GM19395 (cell line): ENCODE measurements at regions not wholly inside any gene's neighbourhood (a gene's known extent, or its start where the extent isn't known, plus 50 kb on each side); places are given as distances from the start of the nearest gene placed in this dataset.
A peak's percentile ranks its signal among the peaks of the same experiment; 100 is the strongest.
"Not testable (repeated sequence)": the region's sequence is repeated elsewhere in the genome, so short reads cannot be mapped to it uniquely, and the experiment has no call there.

Experiments used
- ATAC-seq: cut with Tn5 transposase; IDR thresholded peaks from one replicate; pipeline ENCODE4 v1.9.1; 2021; ENCODE audit warnings: mild to moderate bottlenecking, moderate library complexity; ENCODE audit not compliant: unreplicated experiment

GRCh38 chr6:37078814-37079213 lies 73.4 kb downstream of the FGD2 start:
- no peak for ATAC-seq

GRCh38 chr6:37081042-37081607 lies 75.7 kb downstream of the FGD2 start:
- no peak for ATAC-seq

DNA sequence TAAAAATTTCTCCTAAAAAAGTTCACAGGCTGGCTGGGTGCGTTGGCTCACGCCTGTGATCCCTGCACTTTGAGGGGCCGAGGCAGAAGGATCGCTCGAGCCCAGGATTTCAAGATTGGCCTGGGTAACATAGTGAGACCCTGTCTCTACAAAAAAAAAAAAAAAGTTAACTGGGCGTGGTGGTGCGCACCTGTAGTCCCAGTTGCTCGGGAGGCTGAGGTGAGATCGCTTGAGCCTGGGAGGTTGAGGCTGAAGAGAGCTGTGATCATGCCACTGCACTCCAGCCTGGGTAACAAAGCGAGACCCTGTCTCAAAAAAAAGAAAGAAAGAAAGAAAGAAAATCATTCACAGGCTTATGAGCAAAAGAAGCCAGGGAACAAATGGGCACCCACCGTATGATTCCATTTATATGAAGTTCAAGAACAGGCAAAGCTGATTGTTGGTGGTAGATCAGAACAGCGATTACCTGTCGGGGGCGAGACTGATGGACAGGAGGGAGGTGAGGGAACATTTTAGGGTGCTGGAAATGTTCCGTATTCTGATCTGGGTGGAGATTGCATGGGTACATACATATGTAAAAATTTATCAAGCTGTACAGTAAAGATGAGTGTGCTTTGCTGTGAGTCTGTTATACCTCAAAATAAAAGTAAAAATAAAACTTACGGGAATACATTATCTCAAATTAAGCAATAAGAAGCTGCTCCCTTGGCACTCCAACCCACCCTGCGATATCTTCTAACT lies 77.1 kb downstream of the FGD2 start:
- no peak for ATAC-seq

DNA sequence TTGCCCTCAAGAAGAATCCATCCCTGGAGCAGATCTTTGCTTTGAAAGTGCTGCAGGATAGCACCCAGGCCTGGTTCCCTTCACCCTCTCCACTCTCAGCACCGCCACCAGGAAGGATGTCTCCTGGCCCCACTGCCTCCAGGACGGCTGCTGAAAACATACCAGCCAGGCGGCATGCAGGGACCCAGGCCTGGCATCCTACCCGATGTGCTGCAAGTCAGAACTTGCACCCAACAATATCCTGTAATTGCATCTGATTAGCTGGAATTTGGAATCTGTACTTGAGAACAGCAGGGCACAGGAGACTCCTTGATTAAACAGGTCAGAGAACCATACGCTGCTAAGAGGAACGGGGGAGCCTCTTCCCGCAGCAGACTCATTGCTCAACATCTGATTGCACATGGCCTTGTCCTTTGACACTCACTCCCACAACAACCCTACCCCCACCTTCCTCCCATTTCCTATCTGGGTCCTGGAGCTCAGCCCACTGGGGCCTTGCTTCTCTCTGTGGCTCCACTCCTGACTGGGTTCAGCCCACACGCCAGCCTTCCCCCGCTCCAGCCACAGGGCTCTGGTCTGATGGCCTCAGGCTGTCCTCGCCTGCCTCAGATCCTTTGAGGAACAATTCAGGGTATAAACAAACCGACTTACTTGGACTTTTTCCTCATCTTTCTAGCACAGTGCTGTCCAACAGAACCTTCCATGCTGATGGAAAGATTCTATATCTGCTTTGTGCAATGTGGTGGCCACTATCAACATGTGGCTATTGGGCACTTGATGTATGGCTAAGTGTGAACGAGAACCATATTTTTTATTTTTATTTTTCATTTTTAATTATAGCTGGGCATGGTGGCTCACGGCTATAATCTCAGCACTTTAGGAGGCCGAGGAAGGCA lies 78.0 kb downstream of the FGD2 start:
- no peak for ATAC-seq

GRCh38 chr6:37084665-37085064 lies 79.2 kb downstream of the FGD2 start:
- not testable (repeated sequence) for ATAC-seq

- ATAC-seq, result no peak
These were observed 79.7 kb downstream of the FGD2 start for GRCh38 chr6:37085198-37085597.

DNA sequence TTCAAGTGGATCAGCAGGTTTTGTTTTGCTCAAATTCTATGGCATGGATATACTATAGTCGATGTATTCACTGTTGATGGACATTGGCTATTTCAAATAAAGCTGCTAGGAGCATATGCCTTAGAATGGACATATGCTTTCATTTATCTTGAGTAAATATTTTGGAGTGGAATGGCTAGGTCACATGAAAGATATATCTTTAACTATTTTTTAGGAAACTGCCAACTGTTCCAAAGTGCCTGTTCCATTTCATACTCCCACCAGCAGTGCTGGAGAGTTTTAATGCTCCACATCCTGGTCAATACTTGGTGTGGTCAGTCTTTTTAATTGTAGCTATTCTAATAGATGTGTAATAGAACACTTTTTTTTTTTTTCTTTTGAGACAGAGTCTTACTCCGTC lies 81.1 kb upstream of the PIM1 start:
- no peak for ATAC-seq

DNA sequence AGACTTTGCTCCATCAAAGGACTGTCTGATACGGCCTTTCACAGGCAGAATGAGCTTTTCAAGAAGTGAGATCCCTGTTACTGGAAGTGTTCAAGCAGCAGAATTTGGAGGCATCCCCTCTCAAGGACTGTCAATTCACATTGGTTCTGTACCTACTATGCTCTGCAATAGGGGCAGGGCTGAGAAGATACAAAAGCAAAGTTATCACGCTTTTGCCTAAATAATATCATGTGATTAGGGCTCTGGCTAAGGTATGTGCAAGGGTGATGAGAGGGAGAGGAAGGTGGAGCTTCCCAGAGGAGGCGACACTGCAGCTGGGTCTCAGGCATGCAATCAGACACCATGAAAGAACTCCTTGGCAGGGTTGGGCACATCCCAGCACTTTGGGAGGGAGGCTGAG lies 80.2 kb upstream of the PIM1 start:
- ATAC-seq, result no peak

GRCh38 chr6:37091104-37091503 lies 78.8 kb upstream of the PIM1 start:
- not testable (repeated sequence) for ATAC-seq

- not testable (repeated sequence) for ATAC-seq
These were observed 78.4 kb upstream of the PIM1 start for GRCh38 chr6:37091586-37091985.

DNA sequence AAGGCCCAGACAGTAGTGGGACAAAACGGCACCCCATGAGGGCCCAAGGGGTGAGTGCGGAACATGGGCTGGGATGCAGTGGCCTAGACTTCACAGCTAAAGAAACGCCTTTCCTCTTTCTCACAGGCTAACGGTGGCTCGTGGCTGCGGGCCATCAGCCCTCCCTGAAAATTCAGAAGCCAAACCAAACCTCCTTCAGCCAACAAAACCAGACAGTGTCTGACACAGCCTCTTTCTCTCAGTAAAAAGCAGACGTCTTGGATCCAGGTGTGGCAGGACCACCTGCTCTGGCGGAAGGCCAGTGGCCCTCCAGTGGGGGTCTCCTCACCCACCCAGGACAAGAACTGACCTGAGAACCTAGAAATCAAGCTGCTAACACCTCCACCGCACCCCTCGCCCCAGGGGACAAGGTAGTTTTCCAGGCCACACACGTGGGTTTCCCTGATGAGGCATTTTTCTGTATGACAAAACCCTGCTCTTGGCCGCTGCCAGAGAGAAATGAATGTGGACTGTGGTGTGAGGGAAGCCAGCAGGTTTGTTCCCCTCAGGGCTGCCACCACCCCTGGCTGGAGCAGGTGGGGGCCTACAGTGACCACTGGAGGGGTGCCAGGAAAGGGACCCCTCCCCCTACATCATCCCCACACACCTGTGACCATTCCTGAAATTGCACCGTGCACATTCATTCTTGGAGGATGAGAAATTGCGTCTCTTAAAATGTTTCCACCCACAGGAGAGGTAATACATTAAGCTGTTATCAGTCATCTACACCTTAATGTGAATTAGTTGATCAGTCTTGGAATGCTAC lies 76.8 kb upstream of the PIM1 start:
- no peak for ATAC-seq

GRCh38 chr6:37093728-37094069 lies 76.3 kb upstream of the PIM1 start:
- no peak for ATAC-seq

GRCh38 chr6:37095997-37096396 lies 74.0 kb upstream of the PIM1 start:
- ATAC-seq, result no peak

- ATAC-seq, result no peak
These were observed 72.6 kb upstream of the PIM1 start for GRCh38 chr6:37097335-37097734.

DNA sequence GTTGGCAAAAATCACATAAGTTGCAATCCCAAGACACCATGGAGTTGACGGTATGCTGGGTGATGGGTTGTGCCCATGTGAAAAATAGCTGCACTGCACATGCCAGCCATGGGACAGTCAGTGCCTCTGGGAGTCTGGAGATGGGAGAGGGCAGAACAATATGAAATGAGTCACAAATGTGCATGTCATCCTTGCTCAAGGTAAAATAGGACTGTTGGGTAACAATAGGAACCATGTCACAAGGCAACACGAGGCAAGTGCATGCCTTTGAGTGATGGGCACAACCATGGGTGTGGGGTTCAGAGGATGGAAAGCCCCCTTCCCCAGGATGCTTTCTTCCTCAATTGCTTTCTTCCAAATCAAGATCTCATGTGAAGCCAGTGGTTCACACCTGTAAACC lies 70.5 kb upstream of the PIM1 start:
- no peak for ATAC-seq

- ATAC-seq, result no peak
These were observed 69.2 kb upstream of the PIM1 start for GRCh38 chr6:37100745-37101144.

DNA sequence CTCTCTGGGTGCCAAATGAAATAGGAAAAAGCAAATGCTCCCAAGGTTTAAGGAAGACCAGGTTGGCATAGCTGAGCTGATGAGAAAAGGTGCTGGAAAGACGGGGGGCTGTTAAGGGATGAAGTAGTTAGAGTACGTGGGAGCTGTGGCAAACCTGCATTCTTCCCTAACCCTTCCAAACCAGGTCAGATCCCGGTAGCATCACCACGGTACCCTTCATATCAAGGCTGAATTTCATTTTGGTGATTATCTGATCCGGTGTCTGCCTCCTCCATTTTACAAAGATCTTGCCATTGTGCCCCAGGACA lies 68.0 kb upstream of the PIM1 start:
- no peak for ATAC-seq

GRCh38 chr6:37102299-37103168 lies 67.4 kb upstream of the PIM1 start:
- ATAC-seq, result peak; percentile 86

DNA sequence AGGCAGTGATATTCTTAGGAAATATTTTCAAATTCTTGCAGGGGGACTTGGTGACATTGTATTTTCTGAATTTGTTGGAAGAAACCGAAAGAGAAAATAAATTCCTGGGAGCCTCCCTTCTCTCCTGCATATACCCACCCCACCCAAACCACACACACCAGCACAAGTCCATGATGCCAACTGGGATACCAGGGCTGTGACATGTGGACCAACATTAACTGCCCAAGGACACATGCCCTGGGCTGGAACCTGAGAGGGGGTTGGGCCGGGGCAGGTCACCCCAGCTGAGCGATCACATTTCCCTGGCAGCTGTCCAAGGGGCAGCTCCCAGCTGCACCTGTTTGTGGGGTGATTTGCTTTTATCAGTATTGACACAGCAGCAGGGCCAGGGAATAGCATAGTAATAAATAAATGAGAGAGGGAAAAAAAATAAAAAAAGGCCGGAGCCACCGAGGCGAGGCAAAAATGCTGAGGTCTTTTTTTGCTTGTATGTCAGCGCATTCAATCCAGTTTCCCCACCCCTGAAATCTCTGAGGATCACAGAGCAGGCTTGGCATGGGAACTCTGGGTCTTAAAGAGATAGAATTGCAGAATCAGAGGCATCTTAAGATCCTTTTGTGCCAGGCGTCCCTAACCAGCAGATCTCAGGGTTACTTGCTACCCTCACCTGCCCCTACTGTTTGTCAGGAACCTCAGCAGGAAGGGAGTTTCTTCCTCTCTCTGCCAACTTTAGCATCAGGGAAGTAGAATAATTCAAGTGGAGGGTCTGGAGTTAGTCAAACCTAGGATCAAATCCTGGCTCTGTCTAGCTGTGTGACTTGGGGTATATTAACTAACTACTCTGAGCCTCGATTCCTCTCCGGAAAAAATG lies 66.5 kb upstream of the PIM1 start:
- ATAC-seq, result no peak

DNA sequence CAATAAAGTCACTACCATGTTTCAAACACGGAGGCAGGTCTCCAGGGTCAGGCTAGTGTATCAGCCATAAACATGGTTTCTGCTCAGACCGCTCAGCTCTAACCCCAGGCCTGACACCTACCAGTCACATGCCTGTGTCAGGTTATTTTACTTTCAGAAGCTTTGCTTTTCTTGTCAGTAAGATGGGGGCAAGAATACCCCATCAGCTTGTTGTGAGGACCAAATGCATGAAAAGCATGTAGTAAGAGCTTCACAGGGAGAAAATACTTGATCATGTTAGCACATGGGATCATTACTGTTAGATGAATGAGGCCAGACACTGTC lies 65.2 kb upstream of the PIM1 start:
- ATAC-seq, result no peak
